GM21515 (cell line): ENCODE measurements at regions not wholly inside any gene's neighbourhood (a gene's known extent, or its start where the extent isn't known, plus 50 kb on each side); places are given as distances from the start of the nearest gene placed in this dataset.
"Not testable (repeated sequence)": the region's sequence is repeated elsewhere in the genome, so short reads cannot be mapped to it uniquely, and the experiment has no call there.

ENCODE experiments used
- ATAC-seq: cut with Tn5 transposase; IDR thresholded peaks from one replicate; pipeline ENCODE4 v1.9.1; 2021; ENCODE audit not compliant: unreplicated experiment

GRCh38 chr13:21909331-21909730, 238.5 kb downstream of the FGF9 start:
- no peak for ATAC-seq

DNA sequence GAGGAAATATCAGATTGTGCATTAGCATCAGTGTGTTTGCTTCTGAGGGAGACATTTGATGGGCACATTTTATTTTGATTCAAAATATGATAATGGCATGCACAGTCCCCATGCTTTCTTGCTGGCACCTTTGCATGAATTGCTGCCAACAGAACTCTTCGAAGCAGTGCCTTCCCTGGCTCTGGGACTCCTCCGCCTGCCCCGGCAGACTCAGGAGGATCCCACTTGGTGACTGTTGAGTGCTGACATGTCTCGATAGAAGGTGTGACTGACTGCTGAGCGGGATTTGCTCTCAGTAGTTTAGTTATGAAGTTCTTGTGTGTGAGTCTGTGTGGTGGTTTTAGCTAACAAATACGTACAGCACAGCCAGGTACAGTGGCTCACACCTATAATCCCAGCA, 239.7 kb downstream of the FGF9 start:
- no peak for ATAC-seq

- ATAC-seq = no peak
Measured at GRCh38 chr13:21911646-21912298, 240.9 kb downstream of the FGF9 start.

DNA sequence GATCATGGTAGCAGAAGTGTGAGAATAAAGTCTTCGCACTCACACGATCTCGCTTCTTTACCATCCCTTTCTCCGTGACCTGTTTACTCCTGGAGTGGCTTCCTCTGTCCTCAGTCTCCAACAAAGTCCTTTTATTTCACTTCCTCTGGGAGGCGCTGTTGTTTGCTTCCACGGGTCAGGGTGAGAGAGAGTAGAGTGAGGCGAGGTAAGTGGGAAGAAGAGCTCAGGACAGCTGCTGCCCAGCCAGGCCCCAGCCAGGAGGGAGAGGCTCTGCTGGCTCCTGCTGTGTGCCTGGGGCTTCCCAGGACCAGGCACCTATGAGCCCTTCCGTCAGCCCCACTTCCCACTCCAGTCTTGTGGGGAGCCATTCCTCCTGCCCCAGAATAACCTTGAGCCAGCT, 242.1 kb downstream of the FGF9 start:
- ATAC-seq = no peak

DNA sequence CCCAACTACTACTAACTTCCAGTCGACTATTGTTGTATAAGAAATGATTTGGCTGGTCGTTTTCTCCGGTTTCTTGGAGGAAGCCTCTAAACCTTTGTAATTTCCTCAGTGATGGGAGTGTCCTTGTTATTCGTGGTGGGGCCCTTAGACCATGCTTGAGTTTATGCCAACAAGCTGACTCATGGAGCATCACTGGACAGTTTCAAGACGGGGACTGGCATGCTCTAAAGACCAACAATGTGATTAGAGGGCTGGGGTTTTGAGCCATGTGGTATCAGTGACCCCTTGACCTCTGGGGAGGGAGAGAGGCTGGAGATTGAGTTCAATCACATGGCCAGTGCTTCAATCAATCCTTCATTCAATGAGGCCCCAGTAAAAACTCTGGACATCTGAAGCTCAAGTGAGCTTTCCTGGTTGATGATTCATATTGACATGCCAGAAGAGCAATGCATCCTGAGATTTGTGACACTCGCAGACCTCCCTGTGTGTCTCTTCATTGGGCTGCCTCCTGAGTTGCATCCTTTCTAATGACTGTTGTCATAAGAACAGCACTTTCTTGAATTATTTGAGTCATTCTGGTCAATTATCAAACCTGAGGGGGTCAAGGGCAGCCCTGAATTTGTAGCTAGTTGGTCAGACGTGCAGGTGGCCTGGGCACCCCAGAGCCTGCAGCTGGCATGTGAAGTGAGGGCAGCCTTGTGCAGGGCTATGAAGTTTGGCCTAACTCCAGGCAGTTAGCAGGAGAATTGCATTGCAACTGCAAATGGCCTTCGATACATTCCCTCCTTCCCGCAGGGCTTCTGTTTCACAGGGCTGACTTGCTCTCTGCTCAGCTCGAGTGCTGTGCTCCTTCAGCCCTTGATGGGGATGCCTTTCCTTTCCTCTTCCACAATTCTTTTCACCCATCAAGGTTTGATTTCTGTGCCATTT, 246.5 kb downstream of the FGF9 start:
- ATAC-seq = no peak

DNA sequence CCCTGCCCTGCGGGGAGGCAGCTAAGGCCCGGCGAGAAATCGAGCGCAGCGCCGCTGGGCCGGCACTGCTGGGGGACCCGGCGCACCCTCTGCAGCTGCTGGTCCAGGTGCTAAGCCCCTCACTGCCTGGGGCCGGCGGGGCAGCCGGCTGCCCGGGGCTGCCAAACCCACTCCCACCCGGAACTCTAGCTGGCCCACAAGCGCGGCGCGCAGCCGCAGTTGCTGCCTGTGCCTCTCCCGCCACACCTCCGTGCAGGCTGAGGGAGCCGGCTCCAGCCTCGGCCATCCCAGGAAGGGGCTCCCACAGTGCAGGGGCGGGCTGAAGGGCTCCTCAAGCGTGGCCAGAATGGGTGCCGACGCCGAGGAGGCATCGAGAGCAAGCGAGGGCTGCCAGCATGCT, 249.9 kb downstream of the FGF9 start:
- not testable (repeated sequence) for ATAC-seq

DNA sequence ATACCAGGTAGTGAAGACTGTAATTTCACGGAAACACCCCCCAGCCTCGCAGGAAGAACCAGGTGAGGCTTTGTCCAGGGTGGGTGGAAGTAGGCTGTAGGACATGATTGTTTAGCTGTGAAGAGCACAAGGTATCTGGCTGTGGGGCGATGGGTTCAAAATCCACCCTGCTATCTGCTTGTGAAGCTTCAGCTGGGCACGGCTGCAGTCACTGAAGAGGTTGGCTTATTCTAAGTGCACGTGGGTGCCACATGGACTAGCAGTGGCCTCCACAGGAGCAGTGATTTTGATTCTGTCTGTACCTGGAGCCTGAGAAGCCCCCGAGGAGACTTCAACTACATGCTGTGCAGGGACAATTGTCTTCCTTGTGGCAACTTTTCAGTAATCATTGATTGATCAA, 254.1 kb downstream of the FGF9 start:
- no peak for ATAC-seq

DNA sequence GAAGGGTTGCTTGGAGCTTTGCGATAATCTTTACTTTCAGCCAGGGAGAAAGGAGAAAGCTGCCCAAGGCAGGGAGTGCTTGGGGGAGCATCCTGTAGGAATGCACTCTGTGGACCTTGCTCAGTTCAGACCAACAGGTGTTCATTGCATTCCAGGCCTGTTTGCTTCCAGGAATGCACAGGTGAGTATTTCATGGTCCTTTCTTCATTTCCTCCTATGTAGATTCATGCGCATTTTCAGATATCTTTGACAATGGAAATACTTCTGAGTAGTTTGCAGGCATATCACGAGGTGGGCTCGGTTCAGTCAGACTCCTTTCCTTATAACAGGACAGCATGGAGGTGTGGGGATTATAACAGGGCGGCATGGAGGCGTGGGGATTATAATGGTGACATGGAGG, 254.8 kb downstream of the FGF9 start:
- ATAC-seq = no peak

DNA sequence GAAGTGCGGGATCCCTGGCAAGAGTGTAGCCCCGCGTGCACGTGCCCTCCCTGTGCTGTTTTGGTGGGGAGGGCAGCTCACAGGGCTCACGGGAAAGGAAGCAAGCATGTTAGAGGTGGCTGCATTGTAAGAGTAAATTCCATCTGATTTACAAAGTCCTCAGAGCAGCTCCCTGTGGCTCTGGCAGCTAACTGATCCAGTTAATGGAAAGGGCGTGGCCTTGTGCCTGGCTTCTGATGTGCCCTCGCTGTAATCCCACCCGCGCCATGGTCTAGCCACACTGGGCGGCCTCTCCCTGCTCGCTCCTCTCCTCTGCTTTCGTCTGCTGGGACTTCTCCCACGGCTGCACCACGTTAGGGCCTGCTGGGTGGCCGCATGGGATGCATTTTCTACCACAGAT, 258.5 kb downstream of the FGF9 start:
- ATAC-seq = no peak

DNA sequence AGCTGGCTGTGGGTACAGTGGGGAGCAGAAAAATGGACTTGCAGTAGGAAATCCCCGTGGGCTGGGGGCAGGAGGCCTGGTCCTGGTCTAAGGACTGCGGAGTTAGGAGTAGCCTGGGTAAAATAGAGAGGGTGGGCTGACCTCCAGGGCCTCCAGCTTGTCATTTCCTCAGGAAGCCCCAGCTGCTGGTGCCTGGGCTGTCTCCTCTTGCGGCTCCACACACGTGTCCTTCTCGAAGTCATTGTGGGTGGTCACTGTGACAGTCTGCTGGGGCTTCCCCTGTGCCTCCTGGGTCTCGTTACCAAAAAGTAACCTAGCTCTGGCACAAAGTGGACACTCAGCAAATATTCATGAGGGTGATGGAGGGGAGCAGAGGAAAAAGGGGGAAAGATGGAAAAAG, 259.7 kb downstream of the FGF9 start:
- ATAC-seq = no peak

DNA sequence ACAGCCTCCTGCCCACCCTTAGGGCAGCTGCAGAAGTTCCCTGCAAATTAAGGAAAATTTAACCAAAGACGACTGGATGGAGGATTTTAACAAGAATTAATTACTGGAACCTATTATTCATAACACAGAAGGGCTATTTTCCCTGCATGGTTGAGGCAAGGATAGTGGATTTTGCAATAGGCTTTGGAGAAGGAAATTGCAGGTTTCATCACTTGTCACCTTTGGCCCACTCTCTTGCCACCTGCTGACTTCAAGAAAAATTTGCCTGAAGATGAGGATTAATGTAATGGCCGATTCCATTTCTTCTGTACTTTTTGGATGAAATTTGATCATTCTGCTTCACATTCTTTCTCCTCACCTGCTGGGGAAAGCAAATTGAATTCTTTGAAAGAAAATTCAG, 261.7 kb downstream of the FGF9 start:
- no peak for ATAC-seq

DNA sequence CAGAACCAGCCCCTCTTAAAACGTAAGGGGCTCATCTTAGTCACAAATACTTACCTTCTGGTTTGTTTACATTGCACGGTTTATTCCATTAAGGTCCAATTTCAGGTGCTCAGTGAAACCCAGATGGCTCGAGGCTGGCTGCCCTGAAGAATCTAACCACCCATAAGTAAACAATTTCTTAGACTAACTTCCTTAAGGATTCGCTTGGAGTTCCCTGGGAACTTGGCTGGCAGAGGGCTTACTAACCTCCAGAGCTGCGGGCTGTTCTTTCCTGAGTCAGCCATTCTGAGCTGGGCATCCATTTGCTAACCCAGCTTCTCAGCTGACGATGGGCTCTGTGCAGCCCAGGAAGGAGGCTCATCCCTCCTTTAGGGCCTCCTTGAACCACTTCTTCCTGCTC, 262.1 kb downstream of the FGF9 start:
- no peak for ATAC-seq

DNA sequence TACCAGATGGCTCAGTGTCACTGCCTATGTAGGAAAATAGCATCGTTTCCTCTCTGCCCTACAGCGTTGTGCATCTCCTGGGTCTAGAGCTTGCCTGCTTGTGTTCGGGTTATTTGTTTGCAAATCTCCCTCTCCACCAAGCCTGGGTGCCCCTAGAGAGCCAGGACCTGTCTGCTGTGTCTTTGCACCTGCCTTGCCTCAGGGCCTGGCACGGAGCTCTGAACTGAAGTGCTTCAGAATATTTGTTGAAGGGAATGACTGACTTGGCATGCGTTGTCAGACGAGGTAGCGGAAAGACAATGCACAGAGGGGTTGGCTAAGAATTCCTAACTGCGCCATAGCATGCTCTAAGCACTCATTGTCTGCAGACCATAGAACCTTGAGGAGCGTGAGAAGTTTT, 263.4 kb downstream of the FGF9 start:
- no peak for ATAC-seq

- no peak for ATAC-seq
Measured at GRCh38 chr13:21936674-21937073, 265.8 kb downstream of the FGF9 start.

DNA sequence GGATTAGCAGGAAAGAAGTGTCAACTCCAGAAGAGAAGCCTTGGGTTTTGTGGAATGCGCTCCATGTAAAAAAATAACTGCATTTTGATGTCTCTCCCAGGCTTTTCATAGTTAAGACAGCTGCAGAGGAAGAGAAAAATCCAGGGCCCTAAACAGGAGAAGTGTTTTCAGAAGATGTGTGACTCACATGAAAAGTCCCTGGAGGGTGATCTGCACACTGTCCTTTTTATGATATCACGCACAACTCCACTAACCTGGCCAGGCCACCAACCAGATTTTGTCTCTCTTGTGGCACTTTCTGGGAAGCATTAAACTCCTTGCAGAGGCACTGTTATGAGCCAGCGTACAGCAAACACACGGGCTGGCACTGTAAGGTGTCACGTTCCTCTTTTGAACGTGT, 267.3 kb downstream of the FGF9 start:
- ATAC-seq = no peak

- no peak for ATAC-seq
Measured at GRCh38 chr13:21938636-21939035, 267.8 kb downstream of the FGF9 start.

DNA sequence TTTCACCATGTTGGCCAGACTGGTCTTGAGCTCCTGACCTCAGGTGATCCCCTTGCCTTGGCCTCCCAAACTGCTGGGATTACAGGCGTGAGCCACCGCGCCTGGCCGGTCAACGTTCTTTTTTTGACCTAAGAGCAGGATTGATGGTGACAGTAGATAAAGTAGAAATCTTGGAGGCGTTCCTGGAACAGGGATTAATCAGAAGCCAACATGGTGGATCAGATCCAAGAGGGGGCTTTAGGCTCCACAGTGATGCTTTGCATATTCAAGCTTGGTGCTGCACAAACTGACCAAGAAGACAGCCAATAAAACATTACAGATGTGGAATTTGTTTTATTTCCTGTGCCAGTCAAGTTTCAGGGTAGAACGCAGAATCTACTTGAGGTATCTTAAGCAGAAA, 271.2 kb downstream of the FGF9 start:
- ATAC-seq = no peak

GRCh38 chr13:21944610-21945009, 273.7 kb downstream of the FGF9 start:
- no peak for ATAC-seq

DNA sequence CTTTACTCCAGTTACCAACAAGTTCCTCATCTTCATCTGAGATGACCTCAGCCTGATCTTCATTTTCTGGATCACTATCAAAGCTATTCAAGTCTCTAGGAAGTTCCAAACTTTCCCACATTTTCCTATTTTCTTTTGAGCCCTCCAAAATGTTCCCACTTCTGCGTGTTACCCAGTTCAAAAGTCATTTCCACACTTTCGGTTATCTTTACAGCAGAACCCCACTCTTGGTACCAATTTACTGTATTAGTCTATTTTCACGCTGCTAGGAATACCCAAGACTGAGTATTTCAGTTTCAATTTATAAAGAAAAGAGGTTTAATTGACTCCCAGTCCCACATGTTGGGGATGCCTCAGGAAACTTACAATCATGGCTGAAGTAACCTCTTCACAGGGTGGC, 274.3 kb downstream of the FGF9 start:
- ATAC-seq = no peak

DNA sequence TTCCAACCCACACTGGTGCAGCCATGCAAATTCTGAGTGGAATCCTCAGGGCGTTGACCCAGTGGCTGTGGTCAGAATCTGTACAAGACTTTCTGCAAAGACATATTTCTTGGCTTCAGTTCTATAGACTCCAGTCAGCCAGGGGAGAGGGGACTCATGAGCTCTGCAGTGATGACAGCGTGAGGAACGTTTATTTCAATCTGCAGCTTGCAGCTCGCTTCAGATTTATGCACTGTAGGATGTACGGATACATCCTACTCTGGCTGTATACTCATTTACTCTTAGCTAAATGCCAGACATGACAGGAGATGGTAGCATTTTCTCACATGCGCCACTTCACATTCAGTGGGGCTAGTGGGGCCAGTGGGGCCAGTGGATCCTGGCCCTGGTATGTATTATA, 276.1 kb downstream of the FGF9 start:
- ATAC-seq = no peak

DNA sequence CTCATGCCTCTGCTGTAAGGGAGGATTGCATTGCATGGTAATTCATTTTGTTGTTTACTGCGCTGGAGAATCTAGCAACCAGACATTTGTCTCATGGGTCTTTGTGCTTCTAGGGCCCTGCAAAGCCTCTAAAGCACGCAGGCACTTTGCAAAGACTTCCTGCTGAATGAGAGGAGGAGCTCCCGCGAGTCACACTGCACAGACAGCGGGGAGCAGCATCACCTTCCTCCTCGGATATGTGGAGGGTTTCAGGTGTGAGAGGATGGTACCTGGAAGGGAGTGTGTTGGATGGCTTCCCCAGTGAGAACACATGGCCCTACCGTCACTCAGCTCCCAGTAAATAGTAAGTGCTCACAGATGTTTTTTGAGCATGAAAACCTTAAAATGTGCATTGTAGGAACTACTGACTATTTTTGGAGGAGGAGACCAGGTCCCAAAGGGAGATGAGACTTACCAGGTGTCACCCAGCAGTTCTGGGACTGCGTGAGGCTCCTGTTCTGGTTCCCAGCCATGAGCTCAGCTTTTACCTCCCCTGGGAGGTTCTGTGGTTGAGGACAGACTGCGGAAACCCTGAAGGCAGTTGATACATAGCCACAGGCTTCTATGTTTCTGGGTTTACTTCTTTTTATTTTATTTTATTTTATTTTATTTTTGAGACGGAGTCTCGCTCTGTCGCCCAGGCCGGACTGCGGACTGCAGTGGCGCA, 278.0 kb downstream of the FGF9 start:
- peak; percentile 68 for ATAC-seq
